ENCODE measurements at regions not wholly inside any gene's neighbourhood (a gene's known extent, or its start where the extent isn't known, plus 50 kb on each side); places are given as distances from the start of the nearest gene placed in this dataset.

DNA sequence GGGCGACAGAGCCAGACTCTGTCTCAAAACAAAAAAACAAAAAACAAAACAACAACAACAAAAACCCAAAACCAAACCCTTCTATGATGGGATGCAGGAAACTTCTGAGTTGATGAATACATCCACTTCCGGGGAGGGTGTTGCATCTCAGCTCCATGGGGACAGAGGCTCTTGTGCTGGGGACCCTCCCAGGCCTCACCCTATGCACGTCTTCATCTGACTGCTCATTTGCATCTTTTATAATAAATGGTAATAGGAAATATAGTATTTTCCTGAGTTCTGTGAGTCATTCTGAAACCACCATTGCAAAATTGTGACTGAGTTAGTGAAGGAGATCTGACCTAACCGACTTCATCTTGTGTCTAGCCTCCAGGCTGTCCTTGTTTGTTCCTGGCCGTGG lies 109.5 kb upstream of the SLC28A3 start:
- no peak for DNase-seq (ENCODE audit: low spot score)

DNA sequence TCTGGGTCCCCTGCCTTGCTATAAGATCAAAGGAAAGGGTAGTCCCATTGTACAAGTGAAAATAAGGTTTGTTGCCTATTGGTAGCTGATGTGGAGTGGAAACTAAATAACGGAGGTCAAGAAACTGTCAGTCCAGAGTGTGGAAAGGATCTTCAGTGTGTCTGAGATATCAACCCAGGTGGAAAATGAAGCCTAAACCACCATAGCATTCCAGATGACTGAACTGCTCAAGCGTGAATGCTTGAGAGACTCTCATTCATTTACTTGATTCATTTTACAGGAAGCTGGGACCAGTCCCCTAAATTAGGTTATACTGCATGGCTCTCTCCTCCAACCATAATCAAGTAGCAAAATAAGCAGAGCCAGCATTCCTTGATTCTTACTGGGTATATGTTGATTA lies 116.0 kb upstream of the SLC28A3 start:
- DNase-seq (ENCODE audit: low spot score): no peak

DNA sequence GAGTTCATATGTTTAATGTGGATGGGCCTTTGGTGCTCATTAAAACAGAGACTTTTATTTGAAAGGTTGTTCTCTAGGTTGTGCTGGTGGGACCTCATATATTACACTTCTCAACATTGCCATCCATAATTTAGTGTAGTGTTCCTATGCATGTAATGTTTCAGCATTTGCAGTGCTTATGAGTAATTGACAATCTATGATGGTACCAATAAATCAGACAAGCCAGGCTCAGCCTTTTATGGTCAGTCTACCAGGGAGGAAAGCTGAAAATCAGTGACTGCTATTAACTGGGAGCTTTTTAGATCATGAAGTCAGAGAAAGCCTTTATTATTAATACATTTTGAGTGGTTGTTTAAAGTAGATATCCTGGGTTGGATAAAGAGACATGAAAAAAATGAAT lies 120.1 kb upstream of the SLC28A3 start:
- DNase-seq (ENCODE audit: low spot score): no peak

DNA sequence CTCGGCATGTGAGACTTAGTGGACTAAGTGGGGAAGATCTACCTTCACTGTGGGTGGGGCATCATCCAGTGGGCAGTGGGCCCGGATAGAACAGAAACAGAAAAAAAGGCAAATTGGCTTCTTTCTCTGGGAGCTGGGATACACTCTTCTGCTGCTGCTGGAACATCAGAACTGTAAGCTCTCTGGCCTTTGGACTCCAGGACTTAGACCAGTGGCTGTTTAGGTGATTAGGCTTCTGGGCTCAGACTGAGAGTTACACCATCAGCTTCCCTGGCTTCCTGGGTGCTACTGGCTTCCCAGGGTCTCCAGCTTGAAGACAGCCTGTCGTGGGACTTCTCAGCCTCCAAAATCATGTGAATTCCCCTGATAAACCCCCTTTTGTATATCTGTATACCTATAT lies 122.7 kb upstream of the SLC28A3 start:
- no peak for DNase-seq (ENCODE audit: low spot score)

DNA sequence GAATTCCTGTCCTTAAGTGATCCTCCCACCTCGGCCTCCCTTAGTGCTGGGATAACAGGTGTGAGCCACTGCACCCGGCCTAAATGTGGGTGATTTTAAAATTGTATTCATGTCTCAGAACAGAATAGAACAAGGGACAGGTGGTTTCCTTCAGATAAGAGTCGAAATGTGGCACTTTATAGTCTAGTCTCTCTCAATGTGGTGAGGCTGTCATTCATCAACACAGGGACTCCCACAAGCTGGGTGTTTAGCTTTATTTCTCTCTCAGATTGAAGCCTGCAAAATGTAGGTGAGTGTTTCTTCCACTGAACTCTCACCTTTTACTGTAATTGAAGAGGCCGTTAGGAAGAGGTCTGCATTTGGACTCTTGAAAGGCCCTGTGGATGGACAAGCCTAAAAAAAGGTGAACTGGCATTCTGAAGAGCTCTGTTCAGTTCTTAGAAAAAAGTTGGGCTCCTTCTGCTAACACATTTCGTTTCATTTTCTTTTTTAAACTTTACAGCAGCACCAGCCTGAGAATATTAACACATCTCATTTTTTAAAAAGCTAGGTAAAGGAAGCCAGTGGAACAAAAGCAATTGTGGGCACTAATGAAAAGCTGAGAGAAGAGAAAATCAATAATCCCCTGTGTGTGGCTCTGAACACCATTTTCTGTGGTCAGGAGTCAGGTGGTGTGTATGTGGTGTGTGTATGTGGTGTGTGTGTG lies 126.2 kb upstream of the SLC28A3 start:
- DNase-seq (ENCODE audit: low spot score): no peak

DNA sequence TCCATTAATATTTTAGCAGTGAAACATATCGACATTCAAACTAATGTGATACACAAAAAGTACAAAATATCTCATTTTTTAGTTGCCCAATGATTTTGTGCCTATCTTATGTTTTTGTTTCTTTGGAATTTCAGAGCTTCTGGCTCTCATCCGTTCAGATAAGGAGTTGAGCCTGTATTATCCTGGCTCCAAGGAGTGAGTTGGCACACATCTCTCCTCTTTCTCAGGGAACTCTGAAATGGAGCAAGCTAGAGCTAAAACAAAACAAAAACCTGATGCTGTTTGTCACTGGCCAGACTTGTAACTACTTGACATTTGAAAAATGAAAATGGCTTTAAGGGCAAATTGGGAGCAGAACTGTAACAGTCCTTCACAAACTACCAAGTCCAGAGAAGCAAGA lies 131.3 kb upstream of the SLC28A3 start:
- DNase-seq (ENCODE audit: low spot score): peak; percentile 71

DNA sequence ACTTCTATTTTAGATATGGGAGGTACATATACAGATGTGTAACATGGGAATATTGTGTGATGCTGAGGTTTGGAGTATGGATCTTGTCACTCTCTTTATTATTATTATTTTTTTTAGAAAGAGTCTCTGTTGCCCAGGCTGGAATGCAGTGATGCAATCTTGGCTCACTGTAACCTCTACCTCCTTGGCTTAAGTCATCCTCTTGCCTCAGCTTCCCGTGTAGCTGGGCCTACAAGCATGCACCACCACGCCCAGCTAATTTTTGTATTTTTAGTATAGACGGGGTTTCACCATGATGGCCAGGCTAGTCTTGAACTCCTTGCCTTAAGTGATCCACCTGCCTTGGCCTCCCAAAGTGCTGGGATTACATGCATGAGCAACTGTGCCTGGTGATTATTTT lies 138.4 kb upstream of the SLC28A3 start:
- no peak for DNase-seq (ENCODE audit: low spot score)

DNA sequence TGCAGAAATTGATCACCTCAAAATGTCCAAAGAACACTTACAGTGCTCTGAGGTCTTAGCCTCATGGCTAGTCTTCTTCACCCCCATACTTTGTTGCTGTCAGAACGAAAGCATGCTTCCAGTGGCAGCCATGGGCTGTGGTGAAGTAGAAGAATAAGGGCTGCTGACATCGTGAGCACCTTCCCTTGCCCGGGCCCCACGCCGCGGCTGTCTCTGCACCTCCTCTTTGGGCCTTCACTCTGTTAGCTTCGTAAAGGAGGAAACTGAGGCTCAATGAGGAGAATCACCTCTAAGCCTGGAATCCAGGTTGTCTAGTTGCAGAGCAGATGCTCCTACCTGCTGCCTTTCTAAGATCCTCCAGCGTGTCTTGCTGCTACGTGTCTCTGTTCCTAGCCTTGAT lies 139.5 kb upstream of the SLC28A3 start:
- DNase-seq (ENCODE audit: low spot score): no peak

DNA sequence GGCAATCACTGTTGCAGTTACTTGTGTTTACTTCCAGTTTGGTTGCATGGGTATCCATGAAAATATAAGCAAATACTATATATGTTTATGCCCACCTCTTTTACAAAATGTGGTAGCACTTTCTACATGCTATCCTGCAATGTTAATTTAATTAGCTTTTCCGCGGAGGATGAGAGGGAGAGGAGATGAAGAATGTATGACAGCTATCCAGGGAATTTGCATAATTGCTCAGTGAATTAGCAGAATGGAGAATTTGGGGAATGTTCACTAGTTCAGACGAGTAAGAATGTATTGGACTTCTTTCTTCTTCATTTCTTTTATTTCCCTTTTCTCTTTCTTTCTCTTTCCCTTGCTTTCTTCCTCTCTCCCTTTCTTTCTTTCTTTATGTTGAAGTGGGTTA lies 140.7 kb upstream of the SLC28A3 start:
- no peak for DNase-seq (ENCODE audit: low spot score)

DNA sequence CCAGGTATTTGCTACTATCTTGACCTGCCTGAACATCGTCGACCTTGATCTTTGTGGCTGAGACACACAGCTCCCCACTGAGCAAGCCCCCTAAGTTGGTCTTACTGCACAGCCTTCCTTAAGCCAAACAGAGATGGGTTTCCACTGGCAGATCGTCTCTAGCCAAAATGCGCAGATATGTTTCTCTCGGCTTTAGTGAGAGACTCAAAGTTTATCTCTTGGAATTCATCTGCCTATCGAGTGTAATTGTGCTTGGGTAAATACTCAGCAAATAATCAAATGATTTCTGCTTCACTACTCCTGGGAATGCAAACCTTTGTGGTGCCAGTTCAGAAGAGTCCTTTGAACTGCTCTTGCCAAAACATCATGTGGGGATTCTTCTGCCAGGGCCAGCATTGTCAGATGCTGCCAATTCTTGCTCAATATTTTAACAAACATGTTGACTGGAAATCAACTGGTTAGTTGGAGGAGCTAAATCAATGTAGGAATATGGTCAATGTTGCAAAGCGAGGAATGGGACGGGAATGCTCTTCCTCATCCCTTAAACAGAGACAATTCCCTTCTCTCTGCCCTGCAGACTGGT lies 141.2 kb upstream of the SLC28A3 start:
- no peak for DNase-seq (ENCODE audit: low spot score)

DNA sequence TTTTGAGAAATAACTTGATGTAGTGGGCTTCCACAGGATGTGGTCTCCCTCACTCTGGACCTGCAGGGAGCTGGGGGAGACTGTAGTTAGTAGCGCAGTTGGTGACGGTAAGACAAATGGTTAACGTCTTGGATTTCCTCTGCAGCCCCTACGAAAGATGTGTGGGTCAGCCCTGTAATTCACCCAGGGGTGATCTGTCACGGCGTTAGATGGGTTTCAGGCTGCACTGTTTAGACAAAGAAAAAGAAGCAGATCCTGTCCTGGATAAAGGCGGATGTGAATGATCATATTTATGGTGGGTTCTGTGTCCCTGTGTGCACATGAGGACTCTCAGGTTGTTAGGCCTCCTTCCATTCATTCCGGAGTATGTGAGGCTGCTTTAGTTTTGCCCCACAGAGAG lies 142.0 kb upstream of the SLC28A3 start:
- no peak for DNase-seq (ENCODE audit: low spot score)

DNA sequence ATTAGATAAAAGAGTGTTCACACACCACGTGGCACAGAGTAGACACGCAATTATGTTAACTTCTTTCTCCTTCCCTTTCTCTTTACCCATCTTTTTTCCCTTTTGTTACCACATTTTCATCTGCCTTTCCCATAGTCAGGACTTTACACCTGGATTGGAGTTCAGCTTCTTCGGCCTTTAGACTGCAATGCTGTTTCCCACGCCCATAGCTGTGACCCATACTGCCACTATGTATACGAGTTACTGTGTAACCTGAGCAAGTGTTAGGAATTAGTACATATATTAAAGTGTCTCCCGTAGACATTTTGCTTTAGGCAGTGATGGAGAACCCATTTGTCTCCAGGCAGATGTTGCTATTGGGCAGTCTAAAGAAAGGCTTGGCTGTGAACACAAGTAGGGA lies 143.6 kb upstream of the SLC28A3 start:
- DNase-seq (ENCODE audit: low spot score): no peak

DNA sequence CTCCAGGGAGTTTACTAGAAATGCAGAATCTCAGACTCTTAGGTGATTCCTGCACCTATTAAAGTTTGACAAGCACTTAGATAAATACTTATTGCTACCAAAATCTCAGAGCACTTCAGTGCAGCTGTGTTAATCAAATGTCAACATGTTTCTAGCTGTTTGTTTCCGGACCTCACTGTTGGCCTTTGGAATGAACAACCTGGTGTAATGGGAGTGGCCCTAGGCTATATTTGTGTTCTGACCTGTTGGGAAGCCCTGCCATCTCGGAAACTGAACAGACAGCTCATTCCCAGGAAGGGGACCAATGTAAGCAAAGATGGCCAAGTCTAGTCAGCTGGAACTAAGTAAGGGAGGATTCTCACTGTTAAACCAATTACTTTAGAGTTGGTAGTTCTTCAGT lies 145.0 kb upstream of the SLC28A3 start:
- no peak for DNase-seq (ENCODE audit: low spot score)

DNA sequence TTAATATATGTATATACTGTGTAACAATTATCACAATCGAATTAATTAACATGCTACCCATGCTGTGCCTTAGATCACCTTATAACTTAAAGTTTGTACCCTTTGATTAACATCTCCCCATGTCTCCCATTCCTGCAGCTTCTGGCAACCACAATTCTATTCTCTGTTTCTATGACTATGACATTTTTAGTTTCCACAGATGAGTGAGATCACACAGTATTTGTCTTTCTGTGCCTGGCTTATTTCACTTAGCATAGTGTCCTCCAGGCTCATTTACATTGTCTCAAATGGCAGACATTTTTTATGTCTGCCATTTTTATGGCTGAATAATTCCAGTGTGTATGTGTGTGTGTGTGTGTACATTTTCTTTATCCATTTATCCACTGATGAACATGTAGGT lies 146.1 kb upstream of the SLC28A3 start:
- DNase-seq (ENCODE audit: low spot score): no peak

DNA sequence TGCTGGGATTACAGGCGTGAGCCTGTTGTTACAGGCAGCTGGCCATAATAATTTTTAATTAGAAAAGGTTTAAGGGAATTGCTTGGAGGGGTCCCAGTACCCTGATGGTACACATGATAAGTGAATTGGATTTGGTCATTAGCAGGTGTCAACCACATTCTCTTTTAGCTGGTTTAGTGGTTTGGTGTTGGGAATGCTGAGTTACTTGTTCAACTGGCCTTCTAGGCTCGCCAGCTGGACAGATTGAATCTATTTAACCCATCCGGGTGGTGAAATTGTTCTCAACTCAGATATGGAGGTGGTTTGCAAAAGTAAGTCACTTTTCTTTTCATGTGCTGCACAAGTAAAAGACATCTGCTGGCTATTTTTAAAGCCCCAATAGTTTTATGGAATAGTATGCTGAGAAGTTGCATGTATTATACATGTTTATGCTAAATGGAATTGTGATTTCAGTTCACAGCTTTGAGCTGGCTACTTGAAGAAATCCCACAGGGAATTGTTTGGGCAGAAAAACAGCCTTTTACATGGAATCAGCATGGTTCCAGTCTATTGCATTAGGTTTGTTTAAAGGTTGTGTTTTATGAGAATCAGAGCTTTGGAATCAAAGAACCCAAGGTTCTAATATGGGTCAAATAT lies 149.8 kb upstream of the SLC28A3 start:
- DNase-seq (ENCODE audit: low spot score): no peak

DNA sequence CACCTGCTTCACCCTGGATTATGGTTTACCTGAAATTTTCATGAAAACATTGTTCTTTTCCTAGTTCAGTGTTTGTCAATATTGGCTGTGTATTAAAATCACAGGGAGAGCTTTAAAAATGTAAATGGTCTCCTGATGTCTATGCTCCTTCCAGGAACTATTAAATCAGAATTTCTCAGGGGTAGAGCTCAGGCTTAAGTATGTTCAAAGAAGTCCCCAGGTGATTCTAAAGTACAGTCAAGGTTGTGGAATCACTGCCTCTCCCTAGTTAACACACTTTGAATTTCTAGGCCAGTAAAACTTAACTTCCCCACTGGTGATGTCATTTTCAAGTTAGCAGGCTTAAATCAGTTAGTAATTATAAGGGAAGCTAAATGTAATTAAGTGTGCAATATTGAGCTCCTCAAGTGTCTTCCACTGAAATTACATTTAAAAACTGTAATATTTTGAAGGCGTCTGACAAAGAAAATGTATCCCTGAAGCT lies 150.3 kb upstream of the SLC28A3 start:
- DNase-seq (ENCODE audit: low spot score): no peak

DNA sequence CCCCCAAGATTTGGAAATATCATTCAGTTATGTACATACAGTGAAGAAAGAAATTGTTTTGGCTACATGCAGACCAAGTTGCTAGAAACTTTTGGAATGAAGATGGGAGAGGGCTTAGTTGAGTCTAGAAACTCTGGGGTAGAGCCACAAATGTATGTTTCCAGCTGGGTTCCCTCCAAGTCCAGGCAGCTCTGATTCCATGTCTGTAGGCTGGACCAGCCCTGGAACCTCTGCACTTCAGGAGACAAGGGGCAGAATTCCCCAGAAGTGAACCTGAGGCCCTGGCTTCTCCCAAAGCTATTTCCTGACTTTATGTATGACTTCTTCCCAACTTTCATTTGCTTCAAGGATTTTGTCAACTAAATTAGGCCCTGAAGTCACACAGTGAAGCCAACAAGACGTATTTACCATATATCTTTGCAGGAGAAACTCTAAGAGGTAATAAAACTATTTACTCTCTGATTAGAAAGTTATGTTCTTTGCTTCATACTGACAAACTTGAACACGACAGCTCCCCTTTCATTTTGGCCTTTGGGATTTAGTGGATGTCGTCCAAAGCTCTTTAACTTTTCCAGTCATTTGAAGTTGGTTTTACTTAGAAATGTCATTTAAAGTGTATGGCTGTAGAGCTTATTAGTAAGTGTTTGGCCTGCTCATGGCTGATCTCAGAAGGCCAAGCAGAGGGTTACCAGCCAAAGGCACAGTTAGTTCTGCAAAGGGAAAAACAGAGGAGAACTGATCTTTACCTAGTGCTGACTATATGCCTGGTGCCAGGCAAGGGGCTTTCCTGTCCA lies 152.0 kb upstream of the SLC28A3 start:
- no peak for DNase-seq (ENCODE audit: low spot score)

DNA sequence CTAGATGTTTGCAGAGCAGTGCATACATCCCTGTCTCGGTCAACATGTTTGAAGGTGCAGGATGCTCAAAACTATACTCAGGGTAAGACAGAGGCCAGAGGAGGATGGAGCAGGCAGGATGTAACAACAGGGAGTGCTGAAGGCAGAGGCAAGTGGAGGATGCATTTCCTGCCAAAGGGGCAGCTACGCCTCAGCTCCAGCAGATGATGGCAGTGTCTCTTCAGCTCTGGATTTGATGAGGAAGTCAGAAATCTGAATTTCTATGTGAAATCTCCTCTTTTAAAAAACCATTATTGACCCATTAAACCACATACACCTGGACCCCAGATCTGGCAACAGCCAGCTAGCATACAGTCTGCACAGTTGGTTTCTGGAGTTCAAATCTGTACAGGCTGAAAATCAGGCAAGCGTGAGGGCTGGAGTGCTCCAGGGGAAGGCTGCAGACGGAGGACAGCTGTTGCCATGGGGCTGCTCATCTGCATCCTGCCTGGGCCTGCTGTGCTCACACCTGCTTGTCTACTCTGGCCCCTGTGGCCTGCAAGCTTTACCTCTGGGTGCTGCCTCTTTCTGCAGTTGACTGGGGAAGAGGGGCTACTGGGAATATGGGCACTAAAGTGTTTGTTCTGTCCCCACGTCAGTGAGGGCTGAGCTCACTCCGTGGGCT lies 152.9 kb upstream of the SLC28A3 start:
- no peak for DNase-seq (ENCODE audit: low spot score)

DNA sequence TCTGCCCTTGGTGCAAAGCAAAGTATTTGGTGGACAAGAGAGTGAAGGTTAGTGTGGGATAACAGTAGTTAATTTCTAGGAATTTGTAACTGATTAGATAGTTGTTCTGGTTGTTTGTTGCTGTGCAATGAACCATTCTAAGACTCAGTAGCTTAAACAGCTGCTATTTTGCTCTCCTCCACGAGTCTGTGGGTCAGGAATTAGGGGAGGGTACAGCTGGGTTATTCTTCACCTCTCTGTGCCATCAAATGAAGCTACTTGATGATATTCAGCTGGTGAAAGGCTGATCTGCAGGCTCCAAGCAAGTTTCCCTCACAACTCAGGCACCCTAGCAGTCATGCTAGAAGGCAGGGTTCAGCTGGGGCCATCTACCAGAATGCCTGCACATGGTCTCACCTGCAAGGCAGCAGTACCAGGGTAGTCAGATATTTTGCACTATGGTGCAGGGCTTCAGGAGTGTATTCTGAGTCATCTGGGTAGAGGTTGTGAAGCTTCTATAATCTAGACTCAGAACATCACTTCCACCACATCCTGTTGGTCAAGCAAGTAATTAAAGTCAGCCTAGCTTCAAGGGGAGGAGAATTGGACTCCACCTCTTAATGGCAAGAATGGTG lies 159.5 kb upstream of the SLC28A3 start:
- DNase-seq (ENCODE audit: low spot score): no peak

DNA sequence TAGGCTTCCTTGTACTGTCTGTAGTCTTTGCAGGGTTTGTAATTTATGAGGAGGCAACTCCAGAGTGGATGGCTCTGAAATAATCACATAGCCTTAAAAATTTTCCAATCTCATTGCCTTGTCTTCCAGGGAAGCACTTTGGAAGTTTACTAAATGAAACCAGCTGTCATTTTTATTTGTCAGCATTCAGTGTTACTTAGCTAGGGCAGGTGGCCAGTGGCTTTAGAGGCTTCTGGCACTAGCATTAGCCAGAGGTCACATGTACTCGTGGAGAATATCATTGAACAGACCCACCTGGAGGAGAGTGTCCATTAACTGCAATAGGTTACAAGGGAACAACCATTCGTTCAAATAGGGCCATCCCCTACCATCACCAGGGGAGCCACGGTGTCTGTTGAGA lies 160.3 kb upstream of the SLC28A3 start:
- DNase-seq (ENCODE audit: low spot score): no peak

DNA sequence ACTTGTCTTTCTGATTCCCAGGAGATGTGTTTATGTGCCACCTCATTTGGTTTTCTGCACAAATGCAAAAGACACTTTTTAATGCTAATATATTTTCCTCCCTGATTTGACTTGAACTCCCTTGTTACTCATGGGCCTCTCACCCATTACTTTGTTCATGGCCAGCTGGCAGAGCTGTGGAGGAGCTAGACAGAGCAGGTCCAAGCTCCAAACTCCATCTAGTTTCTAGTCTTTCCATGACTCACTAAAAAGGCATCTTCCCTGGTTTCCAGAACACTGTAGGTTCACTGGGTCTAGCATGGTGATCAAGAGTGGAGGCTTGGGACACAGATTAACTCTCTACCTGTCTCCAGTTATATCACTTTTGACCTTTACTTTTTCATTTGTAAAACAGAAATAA lies 161.0 kb upstream of the SLC28A3 start:
- DNase-seq (ENCODE audit: low spot score): no peak

Data from umbilical cord (tissue), 1 donor.